ENCODE measurements at regions not wholly inside any gene's neighbourhood (a gene's known extent, or its start where the extent isn't known, plus 50 kb on each side); places are given as distances from the start of the nearest gene placed in this dataset.

DNA sequence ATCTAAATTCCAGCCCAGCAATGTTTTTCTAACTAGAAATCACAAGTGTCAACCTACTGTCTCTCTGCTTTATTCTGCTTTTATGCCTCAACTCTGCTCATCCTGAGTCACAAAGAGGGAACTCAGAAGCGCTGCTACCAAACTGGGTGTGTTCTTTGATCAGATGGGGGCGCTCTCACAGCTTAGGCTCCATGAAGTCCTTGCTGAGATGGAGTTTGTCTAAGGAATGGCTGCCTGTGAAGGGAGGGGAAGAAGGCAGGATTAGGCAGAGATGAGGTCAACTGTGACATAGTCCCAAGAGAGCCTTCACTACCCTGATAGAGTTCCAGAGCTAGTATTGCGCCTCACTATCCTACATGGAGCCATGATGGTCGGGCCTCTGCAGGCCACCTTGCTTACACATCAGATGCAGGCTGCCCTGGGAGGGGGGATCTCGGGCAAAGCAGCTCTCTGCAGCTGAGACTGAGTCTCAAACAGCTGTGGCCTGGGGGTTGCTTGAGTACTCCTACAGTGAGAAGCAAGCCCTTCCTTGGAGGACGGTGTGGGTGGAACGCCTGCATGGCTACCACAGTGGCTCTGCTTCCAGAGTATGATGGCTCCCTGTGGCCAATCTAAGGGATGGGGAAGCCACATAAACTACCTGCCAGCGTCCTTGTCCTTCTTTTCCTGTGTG, 219.9 kb downstream of the CCNG2 start:
- FAIRE-seq: no peak
- no peak overlapping the region for H3K4me2 ChIP-seq (ENCODE audit: control insufficient read depth, extremely low read depth, insufficient read depth, low read depth, low read length)
- H2AFZ ChIP-seq (ENCODE audit: control insufficient read depth, low read length): no peak overlapping the region
- no peaks in the 10 kb centered on the region for H3K9me3 ChIP-seq (ENCODE audit: control insufficient read depth, low read depth, low read length)
- dilution Hi-C loops (cut with MboI; ENCODE audit: extremely low pct_ligation_motif_present, low sequenced_read_pairs): no loop called here
- H3K9ac ChIP-seq (ENCODE audit: control insufficient read depth, extremely low read depth, insufficient read depth, low read length): no peak overlapping the region
- DNase-seq (ENCODE audit: low read depth, low spot score): no peak
- peaks cover 7% of the 10 kb centered on the region for H3K27me3 ChIP-seq (ENCODE audit: control insufficient read depth, extremely low read depth, insufficient read depth, low read length)
- H3K79me2 ChIP-seq (ENCODE audit: control insufficient read depth, insufficient read depth, low read length): no peaks in the 10 kb centered on the region
- H3K36me3 ChIP-seq (ENCODE audit: control insufficient read depth in 2 of 2, extremely low read depth in 1 of 2, insufficient read depth in 2 of 2, low read length in 2 of 2): no peaks in the 10 kb centered on the region
- TF ChIP-seq, protein P1, sequence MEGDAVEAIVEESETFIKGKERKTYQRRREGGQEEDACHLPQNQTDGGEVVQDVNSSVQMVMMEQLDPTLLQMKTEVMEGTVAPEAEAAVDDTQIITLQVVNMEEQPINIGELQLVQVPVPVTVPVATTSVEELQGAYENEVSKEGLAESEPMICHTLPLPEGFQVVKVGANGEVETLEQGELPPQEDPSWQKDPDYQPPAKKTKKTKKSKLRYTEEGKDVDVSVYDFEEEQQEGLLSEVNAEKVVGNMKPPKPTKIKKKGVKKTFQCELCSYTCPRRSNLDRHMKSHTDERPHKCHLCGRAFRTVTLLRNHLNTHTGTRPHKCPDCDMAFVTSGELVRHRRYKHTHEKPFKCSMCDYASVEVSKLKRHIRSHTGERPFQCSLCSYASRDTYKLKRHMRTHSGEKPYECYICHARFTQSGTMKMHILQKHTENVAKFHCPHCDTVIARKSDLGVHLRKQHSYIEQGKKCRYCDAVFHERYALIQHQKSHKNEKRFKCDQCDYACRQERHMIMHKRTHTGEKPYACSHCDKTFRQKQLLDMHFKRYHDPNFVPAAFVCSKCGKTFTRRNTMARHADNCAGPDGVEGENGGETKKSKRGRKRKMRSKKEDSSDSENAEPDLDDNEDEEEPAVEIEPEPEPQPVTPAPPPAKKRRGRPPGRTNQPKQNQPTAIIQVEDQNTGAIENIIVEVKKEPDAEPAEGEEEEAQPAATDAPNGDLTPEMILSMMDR (optimal IDR thresholded peaks at IDR 0.05 in 1 of 3, IDR thresholded peaks at IDR 0.05 in 1 of 3, conservative IDR thresholded peaks at IDR 0.05 in 1 of 3; ENCODE audit: extremely low read depth in 1 of 3, insufficient read depth in 2 of 3, low read length in 3 of 3): no peak
- TF ChIP-seq EZH2 (IDR thresholded peaks at IDR 0.05; ENCODE audit: low read length): no peak
- H3K4me3 ChIP-seq (ENCODE audit: control insufficient read depth in 2 of 3, extremely low read depth in 1 of 3, insufficient read depth in 2 of 3, low read depth in 1 of 3, low read length in 3 of 3): no peak overlapping the region
- H3K27ac ChIP-seq (ENCODE audit: control insufficient read depth, insufficient read depth, low read length): no peak overlapping the region
- no peaks in the 10 kb centered on the region for H4K20me1 ChIP-seq (ENCODE audit: control insufficient read depth, extremely low read depth, insufficient read depth, low read length)
- H3K9me1 ChIP-seq (ENCODE audit: control insufficient read depth, extremely low read depth, insufficient read depth, low read length): no peaks in the 10 kb centered on the region
- H3K4me1 ChIP-seq (ENCODE audit: control insufficient read depth, extremely low read depth, insufficient read depth, low read length): no peaks in the 10 kb centered on the region

DNA sequence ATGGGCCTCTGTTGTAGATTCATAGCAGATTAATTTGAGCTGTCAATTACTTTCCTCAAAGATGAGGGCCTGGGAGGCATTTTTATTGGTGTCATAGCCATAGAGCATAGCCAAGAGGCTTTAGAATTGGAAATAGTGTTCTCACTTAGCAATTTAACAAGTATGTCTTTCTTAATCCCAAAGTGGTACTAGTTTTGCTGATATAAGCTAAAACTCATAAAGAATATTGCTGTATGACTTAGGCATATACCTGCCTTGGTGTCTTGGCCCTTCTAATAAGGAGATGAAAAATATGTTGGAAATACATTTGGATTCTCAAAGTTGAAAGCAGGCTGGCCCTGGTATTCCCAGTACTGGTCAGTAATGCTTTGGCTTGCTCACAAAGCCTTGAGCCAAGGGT, 221.5 kb upstream of the CXCL13 start:
- dilution Hi-C loops (cut with MboI; ENCODE audit: extremely low pct_ligation_motif_present, low sequenced_read_pairs): no loop called here
- H3K79me2 ChIP-seq (ENCODE audit: control insufficient read depth, insufficient read depth, low read length): no peaks in the 10 kb centered on the region
- DNase-seq (ENCODE audit: low read depth, low spot score) (no peak), FAIRE-seq (no peak)
- no peaks in the 10 kb centered on the region for H3K4me1 ChIP-seq (ENCODE audit: control insufficient read depth, extremely low read depth, insufficient read depth, low read length)
- no peaks in the 10 kb centered on the region for H3K9me3 ChIP-seq (ENCODE audit: control insufficient read depth, low read depth, low read length)
- H3K9me1 ChIP-seq (ENCODE audit: control insufficient read depth, extremely low read depth, insufficient read depth, low read length): no peaks in the 10 kb centered on the region
- no peak overlapping the region for H3K4me3 ChIP-seq (ENCODE audit: control insufficient read depth in 2 of 3, extremely low read depth in 1 of 3, insufficient read depth in 2 of 3, low read depth in 1 of 3, low read length in 3 of 3)
- TF ChIP-seq, protein P1 (optimal IDR thresholded peaks at IDR 0.05 in 1 of 3, IDR thresholded peaks at IDR 0.05 in 1 of 3, conservative IDR thresholded peaks at IDR 0.05 in 1 of 3; ENCODE audit: extremely low read depth in 1 of 3, insufficient read depth in 2 of 3, low read length in 3 of 3): no peak
- TF ChIP-seq EZH2 (IDR thresholded peaks at IDR 0.05; ENCODE audit: low read length): no peak
- no peak overlapping the region for H3K27ac ChIP-seq (ENCODE audit: control insufficient read depth, insufficient read depth, low read length)
- no peak overlapping the region for H2AFZ ChIP-seq (ENCODE audit: control insufficient read depth, low read length)
- H4K20me1 ChIP-seq (ENCODE audit: control insufficient read depth, extremely low read depth, insufficient read depth, low read length): no peaks in the 10 kb centered on the region
- no peaks in the 10 kb centered on the region for H3K36me3 ChIP-seq (ENCODE audit: control insufficient read depth in 2 of 2, extremely low read depth in 1 of 2, insufficient read depth in 2 of 2, low read length in 2 of 2)
- no peak overlapping the region for H3K4me2 ChIP-seq (ENCODE audit: control insufficient read depth, extremely low read depth, insufficient read depth, low read depth, low read length)
- H3K9ac ChIP-seq (ENCODE audit: control insufficient read depth, extremely low read depth, insufficient read depth, low read length): no peak overlapping the region
- peaks cover 5% of the 10 kb centered on the region for H3K27me3 ChIP-seq (ENCODE audit: control insufficient read depth, extremely low read depth, insufficient read depth, low read length)
